Ishikawa (cell line): ENCODE measurements at regions not wholly inside any gene's neighbourhood (a gene's known extent, or its start where the extent isn't known, plus 50 kb on each side); places are given as distances from the start of the nearest gene placed in this dataset.
A peak's percentile ranks its signal among the peaks of the same experiment; 100 is the strongest.

Source experiments
- CEBPB ChIP-seq: IDR thresholded peaks from 2 replicates; pipeline ENCODE4 v1.6.1; 2012
- CREB1 ChIP-seq: IDR thresholded peaks from 2 replicates; pipeline ENCODE4 v1.6.1; 2012; ENCODE audit warnings: low read depth
- EGR1 ChIP-seq: IDR thresholded peaks from 2 replicates; pipeline ENCODE4 v1.6.1; 2012
- EP300 ChIP-seq: IDR thresholded peaks from 2 replicates; pipeline ENCODE4 v1.6.1; 2012; ENCODE audit warnings: borderline replicate concordance
- FOXM1 ChIP-seq: IDR thresholded peaks from 2 replicates; pipeline ENCODE4 v1.6.1; 2012; ENCODE audit warnings: low read depth, borderline replicate concordance
- MAX ChIP-seq: IDR thresholded peaks from 2 replicates; pipeline ENCODE4 v1.6.1; 2012
- NFIC ChIP-seq: IDR thresholded peaks from 2 replicates; pipeline ENCODE4 v1.6.1; 2012
- RAD21 ChIP-seq: IDR thresholded peaks from 2 replicates; pipeline ENCODE4 v1.6.1; 2012; ENCODE audit warnings: low read depth
- REST ChIP-seq: IDR thresholded peaks from 2 replicates; pipeline ENCODE4 v1.6.1; 2012; ENCODE audit warnings: low read depth, mild to moderate bottlenecking
- TAF1 ChIP-seq: IDR thresholded peaks from 2 replicates; pipeline ENCODE4 v1.6.1; 2012; ENCODE audit warnings: low read depth, mild to moderate bottlenecking
- TCF12 ChIP-seq: IDR thresholded peaks from 2 replicates; pipeline ENCODE4 v1.6.1; 2012; ENCODE audit warnings: low read depth
- TEAD4 ChIP-seq: IDR thresholded peaks from 2 replicates; pipeline ENCODE4 v1.6.1; 2012
- YY1 ChIP-seq: IDR thresholded peaks from 2 replicates; pipeline ENCODE4 v1.6.1; 2012; ENCODE audit warnings: low read depth
- ZBTB7A ChIP-seq: IDR thresholded peaks from 2 replicates; pipeline ENCODE4 v1.6.1; 2012; ENCODE audit warnings: low read depth
- TF ChIP-seq, protein P1 (sequence below): IDR thresholded peaks from 2 replicates; pipeline ENCODE4 v1.6.1; 2012

- TF ChIP-seq FOXM1 (no peak), CREB1 (no peak), TEAD4 (no peak), EP300 (no peak), EGR1 (no peak), YY1 (no peak), MAX (no peak), ZBTB7A (no peak), REST (no peak), RAD21 (no peak), TCF12 (no peak), CEBPB (no peak), TAF1 (no peak), NFIC (no peak)
- TF ChIP-seq, protein P1, sequence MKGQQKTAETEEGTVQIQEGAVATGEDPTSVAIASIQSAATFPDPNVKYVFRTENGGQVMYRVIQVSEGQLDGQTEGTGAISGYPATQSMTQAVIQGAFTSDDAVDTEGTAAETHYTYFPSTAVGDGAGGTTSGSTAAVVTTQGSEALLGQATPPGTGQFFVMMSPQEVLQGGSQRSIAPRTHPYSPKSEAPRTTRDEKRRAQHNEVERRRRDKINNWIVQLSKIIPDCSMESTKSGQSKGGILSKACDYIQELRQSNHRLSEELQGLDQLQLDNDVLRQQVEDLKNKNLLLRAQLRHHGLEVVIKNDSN, result no peak
These were observed 427.9 kb upstream of the CDH7 start for GRCh38 chr18:65322895-65323294.

- no peak for TF ChIP-seq RAD21
- TF ChIP-seq CEBPB, result 0 out of 2 replicates have a peak, but pooled peaks have one; percentile 9
These were observed 452.4 kb upstream of the CDH7 start for GRCh38 chr18:65298422-65298821.

GRCh38 chr18:65288908-65289307 lies 461.9 kb upstream of the CDH7 start:
- TF ChIP-seq ZBTB7A (no peak), TAF1 (no peak)

- no peak for TF ChIP-seq NFIC
- TF ChIP-seq CEBPB, result no peak
- no peak for TF ChIP-seq TCF12
- no peak for TF ChIP-seq EGR1
- no peak for TF ChIP-seq FOXM1
- no peak for TF ChIP-seq ZBTB7A
- no peak for TF ChIP-seq TEAD4
- no peak for TF ChIP-seq CREB1
- TF ChIP-seq MAX, result no peak
- TF ChIP-seq, protein P1, result no peak
- TF ChIP-seq EP300, result no peak
- TF ChIP-seq TAF1, result no peak
- TF ChIP-seq REST, result no peak
- TF ChIP-seq RAD21, result no peak
- TF ChIP-seq YY1, result no peak
These were observed 463.2 kb upstream of the CDH7 start for GRCh38 chr18:65287652-65288051.

DNA sequence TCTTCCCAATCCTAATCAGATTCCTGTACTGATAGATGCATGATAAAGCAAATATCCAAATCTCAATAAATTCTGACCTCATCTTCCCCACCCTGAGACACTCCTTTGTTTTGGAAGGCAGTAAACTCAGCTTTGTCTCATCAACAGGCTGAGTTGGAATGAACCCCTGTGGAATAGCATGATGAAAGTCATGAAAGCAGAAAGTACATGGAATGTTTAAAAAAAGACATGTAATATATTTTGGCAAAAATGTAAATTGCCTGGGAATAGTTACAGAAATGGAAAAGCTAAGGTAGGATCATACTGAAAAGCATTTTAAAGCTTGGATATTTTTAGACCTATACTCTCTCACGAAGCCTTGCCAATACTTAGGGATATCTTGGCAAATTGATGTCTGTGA lies 468.7 kb upstream of the CDH7 start:
- TF ChIP-seq YY1 (no peak), CREB1 (no peak), FOXM1 (no peak), CEBPB (no peak)

DNA sequence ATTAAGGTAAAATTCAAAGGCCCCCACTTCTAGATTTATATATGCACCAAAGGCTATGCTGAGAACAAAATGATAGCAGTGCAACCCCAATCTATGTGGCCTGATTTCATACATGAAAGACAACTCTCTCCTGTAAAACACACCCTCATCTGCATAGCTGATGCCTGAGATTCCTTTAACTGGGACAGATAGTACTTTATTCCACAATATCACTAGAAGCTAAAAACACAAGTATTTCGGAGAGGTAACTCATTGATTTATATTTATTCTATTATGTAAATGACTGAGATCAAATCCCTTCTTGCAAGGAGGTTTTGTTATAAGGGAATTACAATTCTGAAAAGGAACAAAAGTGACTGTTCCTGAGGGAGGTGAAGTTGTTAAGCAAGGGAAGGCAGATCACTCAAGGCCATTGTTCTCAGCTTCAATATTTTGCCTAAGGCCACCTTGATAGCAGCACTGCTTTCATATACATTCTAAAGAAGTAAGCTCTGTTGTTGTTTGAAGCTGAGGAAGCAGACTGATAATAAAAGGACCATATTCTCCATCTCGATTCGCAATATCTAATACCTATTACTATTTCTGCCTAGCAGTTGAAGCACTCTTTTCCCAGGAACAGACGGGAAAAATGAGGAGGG lies 471.0 kb upstream of the CDH7 start:
- TF ChIP-seq YY1, result no peak
- no peak for TF ChIP-seq NFIC
- TF ChIP-seq EGR1, result no peak
- no peak for TF ChIP-seq CEBPB
- TF ChIP-seq TEAD4, result no peak
- no peak for TF ChIP-seq MAX
- no peak for TF ChIP-seq EP300
- TF ChIP-seq FOXM1, result no peak
- no peak for TF ChIP-seq REST
- no peak for TF ChIP-seq ZBTB7A
- TF ChIP-seq CREB1, result no peak
- TF ChIP-seq RAD21, result no peak
- TF ChIP-seq TAF1, result no peak
- no peak for TF ChIP-seq TCF12
- TF ChIP-seq, protein P1, result no peak
